ENCODE measurements at regions not wholly inside any gene's neighbourhood (a gene's known extent, or its start where the extent isn't known, plus 50 kb on each side); places are given as distances from the start of the nearest gene placed in this dataset.

GRCh38 chr7:9240001-9240400 is 806.6 kb downstream of the NXPH1 start:
- Histone ChIP-seq H3K36me3 (replicated peaks in 1 of 2; ENCODE audit: control insufficient read depth in 1 of 2, insufficient read depth in 2 of 2, low read length in 2 of 2) (no peaks in the 10 kb centered on the region), H3K4me2 (replicated peaks; ENCODE audit: extremely low read depth, low read length, poor library complexity, severe bottlenecking) (no peak overlapping the region), H3K79me2 (ENCODE audit: insufficient read depth, low read length) (no peaks in the 10 kb centered on the region), H4K20me1 (ENCODE audit: insufficient read depth, low read length) (no peaks in the 10 kb centered on the region), H3K4me1 (ENCODE audit: control insufficient read depth in 1 of 2, insufficient read depth in 2 of 2, low read length in 2 of 2) (no peaks in the 10 kb centered on the region), H3K4me3 (replicated peaks in 1 of 3; ENCODE audit: low read depth in 2 of 3, low read length in 3 of 3) (no peak overlapping the region), H3K27ac (ENCODE audit: low read depth in 1 of 2, low read length in 2 of 2) (no peak overlapping the region), H2AFZ (ENCODE audit: insufficient read depth, low read depth, low read length, poor library complexity, severe bottlenecking) (no peak overlapping the region), H3K27me3 (ENCODE audit: control insufficient read depth in 2 of 2, insufficient read depth in 2 of 2, low read length in 2 of 2) (no peaks in the 10 kb centered on the region), H3K9me3 (replicated peaks in 1 of 2; ENCODE audit: control insufficient read depth in 1 of 2, insufficient read depth in 1 of 2, low read length in 2 of 2) (peaks cover 18 to 24% of the 10 kb centered on the region in 2 donors), H3K9ac (ENCODE audit: insufficient read depth, low read length, poor library complexity, severe bottlenecking) (no peak overlapping the region)
- H3K36me3 Mint-ChIP-seq, result no peaks in the 10 kb centered on the region
- TF ChIP-seq CTCF (IDR thresholded peaks at IDR 0.05), result no peak
- H3K4me1 Mint-ChIP-seq, result no peaks in the 10 kb centered on the region
- H3K27ac Mint-ChIP-seq, result no peak overlapping the region
- H3K4me3 Mint-ChIP-seq, result no peak overlapping the region
- intact Hi-C loops (cut with micrococcal nuclease), result no loop called here
- H3K9me3 Mint-ChIP-seq, result peaks cover 3 to 13% (median 8%) of the 10 kb centered on the region in 7 donors
- no peak for DNase-seq
- peaks cover 0 to 2% (median 0%) of the 10 kb centered on the region in 3 donors for H3K27me3 Mint-ChIP-seq (ENCODE audit: low read depth in 3 of 3)

- H2AFZ ChIP-seq (ENCODE audit: insufficient read depth, low read depth, low read length, poor library complexity, severe bottlenecking), result no peak overlapping the region
- H3K27ac ChIP-seq (ENCODE audit: low read depth in 1 of 2, low read length in 2 of 2), result no peak overlapping the region
- H3K79me2 ChIP-seq (ENCODE audit: insufficient read depth, low read length), result no peaks in the 10 kb centered on the region
- no peak for DNase-seq
- Mint-ChIP-seq H3K27me3 (ENCODE audit: low read depth in 3 of 3) (peaks cover 0 to 2% (median 0%) of the 10 kb centered on the region in 3 donors), H3K36me3 (no peaks in the 10 kb centered on the region), H3K27ac (no peak overlapping the region), H3K4me3 (no peak overlapping the region), H3K4me1 (no peaks in the 10 kb centered on the region), H3K9me3 (peaks cover 3 to 11% (median 9%) of the 10 kb centered on the region in 7 donors)
- no peaks in the 10 kb centered on the region for H3K27me3 ChIP-seq (ENCODE audit: control insufficient read depth in 2 of 2, insufficient read depth in 2 of 2, low read length in 2 of 2)
- peaks cover 17 to 18% of the 10 kb centered on the region in 2 donors for H3K9me3 ChIP-seq (replicated peaks in 1 of 2; ENCODE audit: control insufficient read depth in 1 of 2, insufficient read depth in 1 of 2, low read length in 2 of 2)
- intact Hi-C loops (cut with micrococcal nuclease), result no loop called here
- no peaks in the 10 kb centered on the region for H4K20me1 ChIP-seq (ENCODE audit: insufficient read depth, low read length)
- H3K4me3 ChIP-seq (replicated peaks in 1 of 3; ENCODE audit: low read depth in 2 of 3, low read length in 3 of 3), result no peak overlapping the region
- WGBS (ENCODE audit: insufficient coverage), result no CpG with 5 or more reads among the region's 1 CpG
- H3K4me1 ChIP-seq (ENCODE audit: control insufficient read depth in 1 of 2, insufficient read depth in 2 of 2, low read length in 2 of 2), result no peaks in the 10 kb centered on the region
- no peak overlapping the region for H3K4me2 ChIP-seq (replicated peaks; ENCODE audit: extremely low read depth, low read length, poor library complexity, severe bottlenecking)
- no peaks in the 10 kb centered on the region for H3K36me3 ChIP-seq (replicated peaks in 1 of 2; ENCODE audit: control insufficient read depth in 1 of 2, insufficient read depth in 2 of 2, low read length in 2 of 2)
- H3K9ac ChIP-seq (ENCODE audit: insufficient read depth, low read length, poor library complexity, severe bottlenecking), result no peak overlapping the region
- TF ChIP-seq CTCF (IDR thresholded peaks at IDR 0.05), result no peak
Observed at GRCh38 chr7:9241826-9242225, 808.4 kb downstream of the NXPH1 start.
